ENCODE measurements at regions not wholly inside any gene's neighbourhood (a gene's known extent, or its start where the extent isn't known, plus 50 kb on each side); places are given as distances from the start of the nearest gene placed in this dataset.

DNA sequence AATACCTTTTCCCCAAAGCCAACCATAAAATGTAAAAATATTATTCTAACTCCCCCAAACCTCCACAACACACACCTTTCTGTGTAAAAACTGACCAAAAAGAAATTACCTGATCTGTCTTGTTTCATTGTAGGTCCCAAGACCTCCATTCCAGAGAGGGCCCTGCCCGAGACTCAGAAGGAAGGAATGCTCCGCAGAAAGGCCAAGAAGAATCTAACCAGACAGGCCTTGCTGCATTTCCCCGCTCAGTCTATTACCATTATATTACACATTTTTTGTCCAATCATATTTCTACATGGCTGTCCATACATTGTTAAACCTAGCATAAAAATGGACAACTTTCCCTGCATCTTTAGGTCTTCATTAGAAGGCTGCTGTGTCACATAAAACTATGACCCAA is 237.5 kb upstream of the UBASH3B start:
- POLR2A ChIA-PET (ENCODE audit: unreplicated experiment), result no interaction called here
- Histone ChIP-seq H3K56ac (ENCODE audit: extremely low read depth, insufficient read depth, low read length) (no peak overlapping the region), H4K8ac (ENCODE audit: low read depth in 2 of 2, low read length in 2 of 2) (no peak overlapping the region), H3K27me3 (ENCODE audit: control insufficient read depth, insufficient read depth, low read length) (peaks cover 2% of the 10 kb centered on the region; the same call in 1 of the 2 replicates), H3K79me1 (ENCODE audit: low read depth in 1 of 2, low read length in 2 of 2) (no peaks in the 10 kb centered on the region; a peak in 1 of 4 replicates), H3K27ac (ENCODE audit: insufficient read depth, low read length) (no peak overlapping the region), H3K4ac (ENCODE audit: low read depth, low read length) (no peak overlapping the region), H3K4me2 (ENCODE audit: low read depth, low read length) (no peak overlapping the region), H2BK15ac (ENCODE audit: low read depth, low read length) (no peak overlapping the region), H2AK9ac (replicated peaks; ENCODE audit: low read depth, low read length, poor library complexity) (no peak overlapping the region), H4K5ac (ENCODE audit: low read depth, low read length) (no peak overlapping the region), H4K91ac (ENCODE audit: insufficient read depth, low read depth, low read length) (no peak overlapping the region), H2AK5ac (ENCODE audit: low read depth, low read length) (no peak overlapping the region), H3K9me3 (ENCODE audit: control insufficient read depth, insufficient read depth, low read length) (peaks cover 7% of the 10 kb centered on the region), H2BK5ac (ENCODE audit: low read depth, low read length, poor library complexity, severe bottlenecking) (no peak overlapping the region), H3K4me1 (ENCODE audit: control insufficient read depth, insufficient read depth, low read length) (peaks cover 2% of the 10 kb centered on the region; the same call in 1 of the 2 replicates), H3K9ac (ENCODE audit: low read depth, low read length) (no peak overlapping the region), H2BK120ac (ENCODE audit: low read depth, low read length) (no peak overlapping the region), H4K20me1 (ENCODE audit: insufficient read depth, low read length) (no peaks in the 10 kb centered on the region), H2AFZ (replicated peaks; ENCODE audit: low read length, poor library complexity) (no peak overlapping the region), H3K14ac (replicated peaks; ENCODE audit: low read depth, low read length) (no peak overlapping the region), H3K9me1 (ENCODE audit: insufficient read depth, low read length) (no peaks in the 10 kb centered on the region), H2BK20ac (ENCODE audit: low read depth, low read length) (no peak overlapping the region), H3K4me3 (ENCODE audit: insufficient read depth, low read depth, low read length) (no peak overlapping the region), H3K36me3 (ENCODE audit: control insufficient read depth, insufficient read depth, low read length) (no peaks in the 10 kb centered on the region), H3K18ac (ENCODE audit: low read depth, low read length) (no peak overlapping the region), H3K23ac (ENCODE audit: low read depth, low read length) (no peak overlapping the region)
- no peak for ATAC-seq (ENCODE audit: low read depth)
- WGBS, 2 experiments (ENCODE audit: extremely low coverage in 2 of 2, insufficient read length in 1 of 2), result 100% methylated on average over 1 of the region's 3 CpGs; no CpG with 5 or more reads in 1 of the 2 experiments
- no peak for DNase-seq
- in situ Hi-C loops (cut with MboI; ENCODE audit: low sequenced_read_pairs), result no loop called here
- no TSS peak for BruUV-seq (replicated peaks)
- TF ChIP-seq POLR2A (IDR thresholded peaks at IDR 0.05; ENCODE audit: low read depth, low read length) (no peak), RCOR1 (IDR thresholded peaks at IDR 0.05; ENCODE audit: insufficient replicate concordance, low read length) (no peak), SMC3 (IDR thresholded peaks at IDR 0.05; ENCODE audit: low read depth, low read length) (no peak), RFX5 (IDR thresholded peaks at IDR 0.05; ENCODE audit: low read depth, low read length) (no peak), RAD21 (IDR thresholded peaks at IDR 0.05; ENCODE audit: low read length) (no peak), MXI1 (IDR thresholded peaks at IDR 0.05; ENCODE audit: borderline replicate concordance, low read depth, low read length) (no peak), BHLHE40 (IDR thresholded peaks at IDR 0.05; ENCODE audit: low read depth, low read length) (no peak), NFE2L2 (IDR thresholded peaks at IDR 0.05; ENCODE audit: low read depth, low read length) (no peak), CTCF (conservative IDR thresholded peaks at IDR 0.05; ENCODE audit: low read depth, low read length) (no peak), USF2 (IDR thresholded peaks at IDR 0.05; ENCODE audit: low read depth, low read length) (no peak), CEBPB (IDR thresholded peaks at IDR 0.05; ENCODE audit: low read depth, low read length) (no peak), ELK1 (IDR thresholded peaks at IDR 0.05; ENCODE audit: borderline replicate concordance, low read depth, low read length) (no peak), MAFK (IDR thresholded peaks at IDR 0.05; ENCODE audit: low read depth, low read length) (no peak), CHD1 (IDR thresholded peaks at IDR 0.05; ENCODE audit: low read depth, low read length) (no peak), FOS (IDR thresholded peaks at IDR 0.05; ENCODE audit: low read depth, low read length) (no peak), MAZ (IDR thresholded peaks at IDR 0.05; ENCODE audit: borderline replicate concordance, low read depth, low read length) (no peak)
- dilution Hi-C loops (cut with HindIII; ENCODE audit: low sequenced_read_pairs, unreplicated experiment), result no loop called here
- CTCF ChIA-PET, result no interaction called here
- intact Hi-C loops (cut with micrococcal nuclease), result no loop called here
